IPS DF 6.9 (cell line): ENCODE measurements at regions not wholly inside any gene's neighbourhood (a gene's known extent, or its start where the extent isn't known, plus 50 kb on each side); places are given as distances from the start of the nearest gene placed in this dataset.

Experiments used
- DNase-seq: peaks from one replicate; pipeline ENCODE4 v3.0.0-alpha.2; 2013; ENCODE audit warnings: low read depth, low spot score
- H3K27ac ChIP-seq: one replicate; pipeline ENCODE4 v1.5.1; 2013; ENCODE audit warnings: low read length, control low read depth
- H3K27me3 ChIP-seq: 2 replicates; pipeline ENCODE4 v1.6.1; 2013; ENCODE audit warnings: mild to moderate bottlenecking, low read length; ENCODE audit not compliant: control insufficient read depth, insufficient read depth
- H3K36me3 ChIP-seq: 2 replicates; pipeline ENCODE4 v1.6.1; 2013; ENCODE audit warnings: low read length; ENCODE audit not compliant: control insufficient read depth, insufficient read depth
- H3K4me1 ChIP-seq: 2 replicates; pipeline ENCODE4 v1.6.1; 2013; ENCODE audit warnings: low read length; ENCODE audit not compliant: control insufficient read depth, insufficient read depth
- H3K4me3 ChIP-seq: 2 replicates; pipeline ENCODE4 v1.5.1; 2013; ENCODE audit warnings: mild to moderate bottlenecking, low read length
- H3K9me3 ChIP-seq: 2 replicates; pipeline ENCODE4 v1.6.1; 2013; ENCODE audit warnings: low read length, inconsistent platforms; ENCODE audit not compliant: control insufficient read depth, insufficient read depth
- WGBS: extraction: QIAGEN DNeasy Blood & Tissue Kit; methylation state at CpG from one replicate; pipeline ENCODE4 v1.1.7; 2013; ENCODE audit warnings: mixed read lengths, missing lambda C conversion rate; ENCODE audit not compliant: insufficient read length, insufficient coverage; 5-methylcytosine and 5-hydroxymethylcytosine counted together

GRCh38 chr14:53814392-53814791 is 142.2 kb downstream of the BMP4 start:
- Histone ChIP-seq H3K27ac (no peak overlapping the region), H3K27me3 (no peaks in the 10 kb centered on the region)
- no CpG with 5 or more reads among the region's 4 CpGs for WGBS

GRCh38 chr14:53810221-53810620 is 146.4 kb downstream of the BMP4 start:
- no CpG with 5 or more reads among the region's 7 CpGs for WGBS
- DNase-seq: no peak
- Histone ChIP-seq H3K36me3 (no peaks in the 10 kb centered on the region), H3K4me3 (no peak overlapping the region), H3K27ac (no peak overlapping the region), H3K9me3 (no peaks in the 10 kb centered on the region), H3K4me1 (no peaks in the 10 kb centered on the region), H3K27me3 (no peaks in the 10 kb centered on the region)

More at GRCh38 chr14:53814392-53814791, 142.2 kb downstream of the BMP4 start:
- no peaks in the 10 kb centered on the region for H3K4me1 ChIP-seq
- no peaks in the 10 kb centered on the region for H3K36me3 ChIP-seq
- no peaks in the 10 kb centered on the region for H3K9me3 ChIP-seq
- H3K4me3 ChIP-seq: no peak overlapping the region
- DNase-seq: no peak

- H3K27ac ChIP-seq: no peak overlapping the region
- no peaks in the 10 kb centered on the region for H3K4me1 ChIP-seq
- H3K9me3 ChIP-seq: no peaks in the 10 kb centered on the region
- no peak for DNase-seq
- no peak overlapping the region for H3K4me3 ChIP-seq
- H3K27me3 ChIP-seq: no peaks in the 10 kb centered on the region
- no peaks in the 10 kb centered on the region for H3K36me3 ChIP-seq
Measured at GRCh38 chr14:53808042-53808441, 148.6 kb downstream of the BMP4 start.

- Histone ChIP-seq H3K27ac (no peak overlapping the region), H3K4me3 (no peak overlapping the region), H3K27me3 (no peaks in the 10 kb centered on the region), H3K4me1 (no peaks in the 10 kb centered on the region), H3K9me3 (no peaks in the 10 kb centered on the region), H3K36me3 (no peaks in the 10 kb centered on the region)
- no peak for DNase-seq
- WGBS: no CpG with 5 or more reads among the region's 3 CpGs
Measured at GRCh38 chr14:53807542-53807941, 149.1 kb downstream of the BMP4 start.

- WGBS: no CpG with 5 or more reads among the region's 2 CpGs
- no peaks in the 10 kb centered on the region for H3K36me3 ChIP-seq
- no peaks in the 10 kb centered on the region for H3K4me1 ChIP-seq
- no peak overlapping the region for H3K4me3 ChIP-seq
- H3K27me3 ChIP-seq: no peaks in the 10 kb centered on the region
- no peak overlapping the region for H3K27ac ChIP-seq
- no peaks in the 10 kb centered on the region for H3K9me3 ChIP-seq
- DNase-seq: no peak
Measured at GRCh38 chr14:53807108-53807507, 149.5 kb downstream of the BMP4 start.

GRCh38 chr14:53796734-53797133 is 159.9 kb downstream of the BMP4 start:
- H3K4me3 ChIP-seq: no peak overlapping the region
- DNase-seq: no peak
- H3K27ac ChIP-seq: no peak overlapping the region
- WGBS: no CpG with 5 or more reads among the region's 1 CpG
- H3K4me1 ChIP-seq: no peaks in the 10 kb centered on the region; the same call in 1 of the 2 replicates
- no peaks in the 10 kb centered on the region for H3K9me3 ChIP-seq
- H3K36me3 ChIP-seq: no peaks in the 10 kb centered on the region
- no peaks in the 10 kb centered on the region for H3K27me3 ChIP-seq

GRCh38 chr14:53793790-53794505 is 162.7 kb downstream of the BMP4 start:
- no peaks in the 10 kb centered on the region for H3K9me3 ChIP-seq
- no CpG with 5 or more reads among the region's 2 CpGs for WGBS
- no peak for DNase-seq

GRCh38 chr14:53792909-53793308 is 163.7 kb downstream of the BMP4 start:
- no peak for DNase-seq
- no CpG with 5 or more reads among the region's 1 CpG for WGBS
- no peaks in the 10 kb centered on the region for H3K9me3 ChIP-seq
- no peaks in the 10 kb centered on the region; the same call in 1 of the 2 replicates for H3K4me1 ChIP-seq
- H3K4me3 ChIP-seq: no peak overlapping the region
- no peak overlapping the region for H3K27ac ChIP-seq
- no peaks in the 10 kb centered on the region for H3K36me3 ChIP-seq
- H3K27me3 ChIP-seq: no peaks in the 10 kb centered on the region

More at GRCh38 chr14:53793790-53794505, 162.7 kb downstream of the BMP4 start:
- H3K27ac ChIP-seq: no peak overlapping the region
- no peak overlapping the region for H3K4me3 ChIP-seq
- H3K4me1 ChIP-seq: no peaks in the 10 kb centered on the region; the same call in 1 of the 2 replicates
- no peaks in the 10 kb centered on the region for H3K27me3 ChIP-seq
- H3K36me3 ChIP-seq: no peaks in the 10 kb centered on the region

- Histone ChIP-seq H3K27me3 (no peaks in the 10 kb centered on the region), H3K36me3 (no peaks in the 10 kb centered on the region), H3K9me3 (no peaks in the 10 kb centered on the region), H3K27ac (no peak overlapping the region), H3K4me3 (no peak overlapping the region), H3K4me1 (no peaks in the 10 kb centered on the region)
- WGBS: no CpG with 5 or more reads among the region's 3 CpGs
- DNase-seq: no peak
Measured at GRCh38 chr14:53790731-53791500, 165.7 kb downstream of the BMP4 start.

GRCh38 chr14:53788566-53788965 is 168.1 kb downstream of the BMP4 start:
- no peaks in the 10 kb centered on the region for H3K4me1 ChIP-seq
- no peak overlapping the region for H3K27ac ChIP-seq
- H3K27me3 ChIP-seq: no peaks in the 10 kb centered on the region
- no peak for DNase-seq
- no peaks in the 10 kb centered on the region for H3K9me3 ChIP-seq
- H3K36me3 ChIP-seq: no peaks in the 10 kb centered on the region
- H3K4me3 ChIP-seq: no peak overlapping the region
- WGBS: no CpG with 5 or more reads among the region's 5 CpGs
